NOMO-1 (cell line): ENCODE measurements at regions not wholly inside any gene's neighbourhood (a gene's known extent, or its start where the extent isn't known, plus 50 kb on each side); places are given as distances from the start of the nearest gene placed in this dataset.
A peak's percentile ranks its signal among the peaks of the same experiment; 100 is the strongest.
"Not testable (repeated sequence)": the region's sequence is repeated elsewhere in the genome, so short reads cannot be mapped to it uniquely, and the experiment has no call there.

ENCODE experiments used
- DNase-seq, 2 experiments: peaks; one replicate each; lab custom pipeline; 2025; ENCODE audit not compliant: unreplicated experiment in 2 of 2; lab: John Stamatoyannopoulos, UW

DNA sequence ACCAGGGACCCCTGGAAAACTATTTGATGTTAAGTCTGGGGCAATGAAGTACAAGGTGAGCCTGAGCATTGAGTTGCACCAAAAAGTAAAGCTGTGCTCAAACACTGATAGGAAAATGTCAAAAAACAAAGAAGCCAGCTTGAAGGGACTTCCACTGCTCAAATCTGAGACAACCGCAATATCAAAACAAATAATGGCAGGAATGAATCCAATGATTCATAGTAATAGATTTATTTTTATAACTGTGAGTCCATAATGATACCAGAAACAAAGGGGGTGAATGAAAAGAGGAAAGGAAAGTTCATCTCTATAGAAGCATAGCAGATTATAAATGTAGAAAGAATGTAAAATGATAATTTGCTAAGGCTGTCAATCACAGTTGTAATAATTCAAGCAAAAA, 237.3 kb upstream of the ZBTB20 start:
- no peak for DNase-seq

DNA sequence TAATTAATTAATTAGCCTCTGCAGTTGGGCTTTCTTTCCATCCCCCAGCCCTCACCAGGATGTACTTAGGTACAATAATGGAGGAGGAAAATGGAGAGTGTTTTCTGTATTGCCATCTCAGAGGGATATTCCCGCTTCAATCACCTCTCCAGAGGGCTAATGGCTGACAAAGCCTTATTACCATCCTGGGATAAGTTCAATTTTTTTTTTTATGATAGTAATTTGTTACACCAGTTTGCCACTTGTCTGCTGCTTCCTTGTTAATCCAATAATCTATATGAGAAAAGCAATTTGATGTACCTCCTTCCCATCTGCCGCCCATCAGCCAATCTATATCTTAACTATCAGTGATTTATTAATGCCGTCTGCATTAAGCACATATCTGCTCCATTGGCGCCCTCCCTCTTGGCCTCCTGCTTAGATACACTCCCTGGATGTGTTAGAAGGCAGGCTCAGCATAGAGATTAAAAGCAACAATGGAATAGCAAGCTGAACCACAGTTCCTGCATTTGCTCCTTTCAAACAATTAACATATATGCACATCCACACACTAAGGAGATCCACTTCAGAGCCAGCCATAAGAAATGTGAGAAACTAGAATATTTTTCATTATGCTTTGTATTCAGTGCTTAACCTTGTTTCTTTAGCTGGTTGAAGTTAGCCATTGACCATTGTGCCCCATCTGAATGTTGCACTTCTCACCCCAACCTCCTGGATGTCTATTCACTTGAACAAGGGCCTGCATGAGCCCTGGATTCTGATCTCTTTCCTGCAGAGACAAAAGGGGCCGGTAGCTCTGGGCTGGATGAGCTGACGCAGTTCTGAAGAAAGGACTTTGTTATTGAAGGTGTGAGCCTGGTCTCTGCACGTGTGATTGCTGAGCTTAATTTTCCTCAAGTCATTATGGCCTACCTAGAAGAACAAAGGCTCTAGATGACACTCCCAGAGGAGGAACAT, 237.3 kb upstream of the GAP43 start:
- no peak for DNase-seq

DNA sequence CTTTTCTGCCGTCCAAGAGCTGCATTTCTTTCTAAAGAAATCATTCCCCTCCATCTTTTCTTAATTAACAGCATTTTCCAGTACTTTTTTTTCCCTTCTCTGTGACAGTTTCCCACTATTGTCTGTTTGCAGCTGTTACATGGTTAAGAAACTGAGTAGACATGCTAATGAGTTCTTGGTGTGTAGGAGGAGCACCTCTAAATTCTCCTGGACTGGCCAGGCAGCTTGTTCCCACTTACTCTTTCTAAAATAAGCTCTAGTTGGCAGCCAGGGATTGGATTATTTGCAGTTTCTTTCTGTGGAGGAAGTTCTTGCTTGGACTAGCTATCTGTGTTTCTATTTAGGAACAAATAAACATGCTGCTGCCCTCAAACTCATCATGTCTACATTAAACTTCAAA, 235.1 kb upstream of the GAP43 start:
- DNase-seq, result no peak

DNA sequence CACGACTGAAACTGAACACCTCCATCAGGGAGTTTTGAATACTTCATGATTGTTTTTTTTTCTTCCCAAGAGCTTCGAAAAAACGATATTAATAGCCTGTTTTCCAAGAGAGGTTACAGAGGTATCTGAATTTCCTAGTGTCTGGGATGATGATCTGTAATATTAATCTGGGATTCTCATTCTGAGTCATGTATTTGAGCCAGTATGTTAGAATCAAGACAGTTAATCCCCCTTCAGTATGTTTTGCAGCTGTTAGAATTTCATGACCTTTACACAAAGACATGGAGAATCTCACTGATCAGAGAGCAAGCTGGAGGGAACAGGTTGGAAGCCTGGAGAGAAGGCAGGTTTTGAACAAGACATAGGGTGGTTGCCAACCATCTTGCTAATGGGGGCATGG, 234.5 kb upstream of the GAP43 start:
- no peak for DNase-seq

DNA sequence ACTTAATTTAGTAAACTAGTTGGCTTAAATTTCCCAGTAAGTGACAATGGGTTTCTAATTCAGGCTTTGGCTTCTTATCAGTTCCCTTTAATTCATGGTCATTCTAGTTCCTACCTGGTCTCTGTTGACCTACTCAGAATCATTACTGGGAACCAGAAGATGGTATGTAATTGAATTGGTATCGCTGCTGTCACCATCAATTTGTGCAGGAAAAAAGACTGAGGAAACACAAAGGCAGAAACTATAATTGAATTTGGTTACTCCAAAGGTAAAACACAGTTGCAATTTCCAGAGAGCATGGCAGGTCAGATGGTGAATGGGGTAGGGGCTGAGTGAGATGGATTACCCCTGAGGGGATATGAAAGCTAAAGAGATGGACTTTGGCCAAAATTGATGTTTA, 226.5 kb upstream of the GAP43 start:
- no peak for DNase-seq

DNA sequence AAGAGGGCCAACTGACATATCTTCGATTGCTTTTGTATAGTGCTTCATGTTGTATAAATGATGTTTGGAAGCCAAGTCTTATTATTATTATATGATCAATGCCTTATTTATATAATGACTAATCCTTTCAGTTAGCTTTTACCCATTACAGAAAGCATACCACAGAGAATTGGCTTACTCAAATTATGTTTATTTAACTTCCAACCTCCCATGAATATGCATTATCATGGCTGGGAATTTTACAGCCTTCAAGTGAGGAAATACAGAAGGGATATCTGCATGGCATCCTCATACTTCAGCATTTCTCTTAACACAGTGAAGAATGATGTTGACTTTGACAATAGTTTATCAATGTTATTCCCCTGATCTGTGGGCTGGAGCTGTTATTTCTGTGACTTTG, 225.9 kb upstream of the GAP43 start:
- no peak for DNase-seq

DNA sequence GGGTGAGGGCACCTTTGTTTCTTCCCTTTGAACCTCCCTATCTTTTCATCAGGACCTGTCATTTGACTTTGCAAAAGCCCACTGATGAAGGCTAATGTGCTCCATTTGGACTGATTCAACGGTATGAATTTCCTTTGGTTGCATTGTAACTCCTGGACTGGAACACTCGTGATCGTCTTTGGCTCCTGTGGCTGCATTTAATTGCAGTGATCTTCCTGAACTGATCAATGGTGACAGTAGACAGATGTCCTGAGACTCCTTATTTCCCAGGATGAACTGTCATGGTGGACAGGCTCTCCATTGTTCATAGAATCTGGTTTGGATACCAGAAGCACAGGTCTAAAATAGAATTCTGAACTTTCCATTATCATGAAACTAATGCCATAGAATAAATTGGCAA, 224.8 kb upstream of the GAP43 start:
- no peak for DNase-seq

DNA sequence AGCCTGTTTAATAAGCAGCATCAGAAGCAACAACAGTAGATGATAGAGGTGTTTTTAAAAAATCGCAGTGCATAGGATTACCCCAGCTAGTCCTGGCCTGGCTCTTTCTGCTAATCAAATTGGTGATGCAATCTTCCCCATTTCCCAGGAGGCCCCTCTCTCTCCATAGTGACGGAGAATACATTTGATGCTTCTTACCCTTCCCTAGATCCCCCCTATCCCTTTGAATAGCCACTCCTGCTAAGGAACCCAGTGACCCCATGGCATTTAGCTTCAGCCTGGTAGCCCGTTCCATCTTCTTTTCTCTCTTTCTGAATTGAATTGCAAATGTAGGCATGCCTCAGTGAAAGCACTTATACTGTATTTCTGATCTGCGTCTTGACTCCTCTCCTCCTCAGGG, 223.6 kb upstream of the GAP43 start:
- no peak for DNase-seq

DNA sequence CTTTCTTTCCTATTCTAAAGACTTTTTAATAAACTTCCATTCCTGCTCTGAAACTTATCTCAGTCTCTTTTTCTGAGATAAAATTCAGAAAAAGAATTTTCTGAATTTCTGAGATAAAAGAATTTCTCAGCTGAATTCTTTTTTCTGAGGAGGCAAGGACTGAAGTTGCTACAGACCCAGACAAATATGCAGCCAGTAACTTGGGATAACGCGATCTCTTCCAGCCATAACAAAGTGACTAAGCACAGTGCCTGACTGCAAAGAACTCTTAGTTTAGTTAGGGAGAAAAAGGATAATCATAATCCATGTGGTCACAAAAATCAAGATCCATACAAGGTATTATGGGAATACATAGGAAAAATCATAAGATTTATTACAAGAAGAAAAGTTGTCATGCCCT, 222.0 kb upstream of the GAP43 start:
- no peak for DNase-seq

DNA sequence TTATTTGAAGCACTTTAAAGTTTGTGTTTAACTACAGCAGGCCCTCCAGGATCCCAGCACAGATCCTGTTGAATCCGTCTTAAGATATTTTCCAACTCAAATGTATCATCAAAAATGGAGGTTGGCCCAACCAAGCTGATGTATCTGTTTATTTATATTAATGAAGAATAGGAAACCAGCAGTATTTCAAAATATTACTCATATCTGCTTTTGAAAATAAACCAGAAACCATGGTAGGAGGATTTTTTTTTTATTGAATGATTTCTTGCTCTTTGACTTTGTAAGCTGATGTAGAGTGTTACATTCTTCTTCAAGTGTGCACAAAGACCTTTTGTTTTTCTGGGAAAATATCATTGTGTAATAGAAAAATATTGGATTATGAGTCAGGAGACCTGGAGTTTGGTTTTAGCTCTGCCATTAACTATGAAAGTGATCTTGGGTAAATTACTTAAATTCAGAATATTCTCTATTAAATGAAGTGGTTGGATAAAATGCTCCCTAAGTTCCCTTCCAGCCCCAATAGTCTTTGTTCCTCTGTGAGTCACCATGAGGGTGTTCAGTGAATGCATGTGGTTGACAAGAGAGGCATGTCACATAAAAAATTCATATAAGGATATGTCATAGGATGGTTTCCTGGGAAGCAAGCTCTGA, 221.3 kb upstream of the GAP43 start:
- no peak for DNase-seq

DNA sequence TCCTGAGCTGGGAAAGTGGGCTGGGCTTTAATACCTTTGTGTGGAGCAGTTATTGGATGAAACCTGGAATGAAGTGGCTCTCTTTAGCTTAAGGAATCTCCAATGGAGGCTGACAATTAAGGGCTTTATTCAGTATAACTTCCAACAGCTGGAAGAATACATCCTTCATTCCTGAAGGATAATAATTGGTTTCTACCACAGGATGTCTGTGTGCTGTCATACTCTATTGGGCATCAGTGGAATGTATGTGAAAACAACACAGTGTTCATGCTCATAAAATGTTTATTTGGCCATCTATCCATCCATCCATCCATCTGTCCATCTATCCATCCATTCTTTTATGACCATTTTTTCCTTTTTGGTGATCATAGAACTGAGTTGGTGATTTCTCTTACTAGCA, 220.7 kb upstream of the GAP43 start:
- DNase-seq, result no peak

DNA sequence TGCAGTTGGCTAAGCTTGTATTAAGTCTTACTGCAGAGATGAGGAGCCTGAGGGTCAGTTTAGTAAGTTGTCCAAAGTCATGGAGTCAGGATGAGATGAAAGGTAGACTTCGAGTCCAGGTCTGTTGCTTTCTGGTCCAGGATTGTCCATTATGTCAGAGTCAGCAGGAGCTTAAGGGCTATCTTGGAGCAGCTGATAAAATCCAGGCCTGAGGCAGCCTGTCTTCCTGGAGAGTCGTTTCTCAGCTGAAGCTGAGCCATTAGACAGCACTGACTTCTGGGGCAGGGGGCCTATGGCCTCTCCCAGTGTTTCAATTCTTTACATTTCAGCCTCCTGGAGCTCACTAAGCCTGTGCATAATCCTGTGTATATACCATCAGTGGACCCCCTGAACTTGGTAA, 219.5 kb upstream of the GAP43 start:
- DNase-seq, result no peak

DNA sequence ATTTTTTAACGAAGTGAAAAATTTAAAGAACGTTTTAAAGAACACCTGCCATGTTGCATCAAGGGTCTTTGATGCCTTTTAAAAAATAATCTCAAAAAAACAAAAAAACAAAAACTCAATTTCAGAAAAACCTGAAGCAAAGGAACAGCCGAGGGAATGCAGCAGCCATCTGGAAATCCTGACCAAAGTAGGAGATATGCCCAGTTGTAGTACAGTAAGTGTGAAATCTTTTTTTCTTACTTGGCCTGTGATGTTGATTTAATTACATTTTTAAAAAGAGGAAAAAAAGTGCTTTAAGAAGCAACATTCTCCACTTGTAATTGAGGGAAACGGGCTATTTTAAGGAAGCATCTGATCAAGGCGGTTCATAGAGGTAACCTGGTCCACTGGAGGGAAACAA, 213.7 kb upstream of the GAP43 start:
- DNase-seq, result no peak

DNA sequence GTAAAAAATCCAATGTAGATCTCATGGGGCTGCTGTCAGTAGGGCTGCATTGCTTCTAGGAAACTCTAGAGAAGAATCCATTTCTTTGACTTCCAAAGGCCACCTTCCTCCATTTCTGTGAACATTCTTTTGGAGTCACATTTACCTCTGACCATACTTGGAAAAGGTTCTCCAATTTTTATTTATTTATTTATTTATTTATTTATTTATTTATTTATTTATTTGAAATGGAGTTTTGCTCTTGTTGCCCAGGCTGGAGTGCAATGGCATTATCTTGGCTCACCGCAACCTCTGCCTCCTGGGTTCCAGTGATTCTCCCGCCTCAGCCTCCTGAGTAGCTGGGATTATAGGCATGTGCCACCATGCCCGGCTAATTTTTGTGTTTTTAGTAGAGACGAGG, 208.7 kb upstream of the GAP43 start:
- not testable (repeated sequence) for DNase-seq

DNA sequence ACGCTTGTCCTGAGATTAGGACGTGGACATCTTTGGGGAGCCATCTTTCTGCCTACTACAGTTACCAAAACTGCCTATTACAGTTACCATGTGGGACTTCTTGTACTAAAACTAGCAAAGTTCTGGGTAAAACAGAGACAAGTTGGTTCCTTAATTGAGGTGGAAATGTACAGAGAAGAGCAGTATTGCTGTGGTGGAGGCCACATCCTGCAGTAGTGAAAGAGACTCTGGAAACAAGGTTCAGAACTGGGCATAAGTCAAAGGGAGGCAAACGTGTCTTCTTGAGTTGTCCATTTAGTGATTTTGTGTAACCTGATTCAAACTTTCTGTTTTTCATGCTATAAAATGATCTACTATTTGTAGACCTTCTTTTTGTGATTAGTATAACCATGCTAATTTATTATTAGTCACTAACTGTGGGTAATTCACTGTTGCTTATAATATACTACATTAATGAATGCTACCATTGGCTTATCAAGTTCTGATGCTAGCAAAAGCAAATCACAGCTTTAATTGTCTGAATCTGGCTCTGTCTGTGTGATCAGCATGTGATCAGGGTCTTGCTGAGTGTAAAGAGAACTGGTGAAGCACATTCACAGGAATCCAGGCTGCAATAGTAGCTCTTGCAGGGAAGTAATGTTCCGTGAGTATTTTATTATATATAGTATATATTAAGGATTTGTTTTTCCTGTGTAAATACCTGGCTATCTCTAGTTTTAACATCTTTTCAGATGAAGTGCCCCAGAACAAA, 207.9 kb upstream of the GAP43 start:
- no peak for DNase-seq

DNA sequence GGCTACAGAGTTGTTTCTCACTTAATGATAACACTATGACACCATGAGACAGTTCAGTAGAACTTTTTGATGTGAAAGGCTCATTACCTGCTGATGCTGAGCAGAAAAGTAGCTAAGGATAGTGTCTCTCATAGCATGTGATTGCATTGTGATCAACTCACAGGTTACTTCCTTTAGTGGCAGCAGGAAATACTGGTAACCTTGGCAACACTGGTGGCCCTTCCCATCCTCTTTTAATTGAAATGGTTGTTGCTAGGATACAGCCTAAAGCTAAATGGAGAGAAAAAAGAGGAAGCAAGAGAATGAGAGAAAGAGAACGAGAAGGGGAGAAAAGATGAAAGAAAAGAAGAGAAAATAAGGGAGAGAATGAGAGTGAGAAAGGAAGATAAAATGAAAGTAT, 204.7 kb upstream of the GAP43 start:
- DNase-seq, result peak; percentile 1 to 57

DNA sequence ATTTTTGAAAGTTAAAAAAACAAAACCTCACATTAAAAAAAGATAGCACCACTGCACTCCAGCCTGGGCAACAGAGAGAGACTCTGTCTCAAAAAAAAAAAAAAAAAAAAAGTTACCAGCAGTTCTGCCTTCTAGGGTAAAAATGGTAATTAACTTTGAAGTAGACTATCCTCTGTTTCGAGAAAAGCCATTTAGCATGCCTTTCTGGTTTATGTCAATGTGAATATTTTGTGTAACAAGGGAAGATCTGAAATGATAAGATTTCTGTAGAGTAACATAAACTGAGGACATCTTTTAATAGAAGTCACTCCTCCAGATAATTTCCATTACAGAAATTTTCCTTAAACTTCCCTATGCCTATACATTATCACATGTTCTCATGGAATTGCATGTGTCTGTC, 203.2 kb upstream of the GAP43 start:
- DNase-seq, result no peak

DNA sequence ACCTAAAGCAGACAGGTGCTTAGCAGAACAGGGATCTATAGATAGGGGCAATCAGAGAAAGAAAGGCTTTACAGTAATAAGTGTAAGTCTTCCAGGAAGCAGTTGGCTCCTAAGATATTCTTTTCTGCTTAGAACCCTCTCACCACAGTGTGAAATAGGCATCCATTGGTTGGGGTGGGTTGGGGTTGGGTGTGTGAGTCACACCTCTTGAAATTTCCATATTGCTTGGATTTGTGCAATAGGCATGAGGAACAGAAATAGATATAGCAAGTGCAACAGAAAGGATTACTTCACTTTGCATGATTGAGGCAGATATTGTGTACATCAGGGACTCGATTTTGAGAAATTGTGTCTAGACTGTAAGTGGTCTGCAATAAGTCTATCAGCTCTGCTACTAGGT, 200.1 kb upstream of the GAP43 start:
- DNase-seq, result peak; percentile 88 to 92

DNA sequence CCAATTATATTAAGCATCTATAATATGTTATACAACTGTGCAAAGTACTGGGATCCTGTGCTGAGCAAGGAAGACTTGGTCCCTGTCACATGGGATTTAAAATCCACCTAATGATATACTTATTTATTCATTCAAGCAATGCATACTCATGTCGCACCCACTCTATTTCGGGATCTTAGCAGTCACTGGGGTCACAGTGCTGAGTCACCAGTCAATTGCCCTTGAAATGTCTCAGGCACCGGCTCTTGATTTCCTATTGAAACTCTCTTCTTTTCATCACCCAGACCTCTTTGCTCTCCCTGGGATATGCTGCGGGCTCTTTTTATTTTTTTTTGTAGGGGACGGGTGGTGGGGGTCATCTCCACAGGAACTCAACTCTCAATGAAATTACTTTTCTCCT, 194.5 kb upstream of the GAP43 start:
- DNase-seq, result no peak

DNA sequence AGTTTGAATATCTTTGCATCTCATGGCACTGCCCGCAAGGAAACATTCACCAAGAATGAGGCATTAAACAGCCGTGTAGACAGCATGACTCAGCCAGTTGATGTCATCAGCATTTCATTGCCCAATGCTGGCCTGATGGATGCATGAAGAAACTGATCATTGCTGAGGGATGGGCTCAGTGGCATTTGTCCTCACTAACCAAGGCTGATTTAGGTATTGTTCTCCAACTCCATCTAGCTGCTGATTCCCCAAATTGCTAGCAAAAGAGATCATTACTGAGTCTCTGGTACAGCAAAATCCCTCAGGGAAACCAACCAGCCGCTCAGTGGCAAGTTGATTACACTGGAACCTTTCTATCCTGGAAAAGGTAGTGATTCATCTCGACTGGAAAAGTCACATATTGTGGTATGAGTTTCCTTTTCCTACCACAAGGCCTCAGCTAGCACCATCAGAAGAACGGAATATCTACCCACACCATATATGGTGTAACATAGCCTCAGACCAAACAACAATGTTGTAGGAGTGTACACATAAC, 186.5 kb upstream of the GAP43 start:
- peak; percentile 47 to 60 for DNase-seq

DNA sequence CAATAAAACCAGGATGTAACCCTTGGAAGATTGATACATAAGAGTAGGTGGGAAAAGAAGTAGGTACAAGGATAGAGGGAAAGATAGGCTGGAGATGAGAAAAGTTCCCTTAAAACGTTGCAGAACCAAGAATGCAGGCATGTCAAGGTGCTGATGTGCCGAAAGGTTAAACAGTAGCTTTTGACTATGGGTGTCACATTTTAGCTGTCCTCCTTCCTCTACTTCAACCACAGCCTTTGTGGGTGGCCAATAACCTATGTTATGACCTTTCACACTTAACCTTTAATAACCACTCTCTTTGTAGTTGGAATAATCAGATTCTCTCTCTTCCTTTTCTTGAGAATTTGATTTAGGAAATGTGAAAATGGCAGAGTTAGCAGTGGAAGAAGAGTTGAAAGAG, 184.5 kb upstream of the GAP43 start:
- no peak for DNase-seq
